ENCODE measurements at regions not wholly inside any gene's neighbourhood (a gene's known extent, or its start where the extent isn't known, plus 50 kb on each side); places are given as distances from the start of the nearest gene placed in this dataset.
"Not testable (repeated sequence)": the region's sequence is repeated elsewhere in the genome, so short reads cannot be mapped to it uniquely, and the experiment has no call there.

GRCh38 chr9:108395421-108395820 is 460.4 kb downstream of the ACTL7B start:
- no peaks in the 10 kb centered on the region for H3K27me3 ChIP-seq
- no peaks in the 10 kb centered on the region for H3K36me3 ChIP-seq
- peaks cover 7% of the 10 kb centered on the region for H3K9me3 ChIP-seq
- no peak for DNase-seq
- no peak overlapping the region for H3K4me3 ChIP-seq

DNA sequence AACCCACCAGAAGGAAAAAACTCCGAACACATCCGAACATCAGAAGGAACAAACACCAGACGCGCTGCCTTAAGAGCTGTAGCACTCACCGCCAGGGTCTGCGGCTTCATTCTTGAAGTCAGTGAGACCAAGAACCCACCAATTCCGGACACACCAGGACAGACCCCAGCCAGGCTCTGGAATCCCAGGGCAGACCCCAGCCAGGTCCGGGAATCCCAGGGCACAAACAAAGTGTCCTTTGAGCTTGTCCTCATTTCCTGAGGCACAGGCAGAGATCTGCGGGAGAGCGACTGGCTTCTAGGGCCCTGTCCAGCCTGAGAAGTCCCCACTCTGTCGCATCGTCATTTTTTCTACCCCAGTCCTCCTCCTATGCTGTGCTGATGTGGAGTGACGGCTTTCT is 461.1 kb downstream of the ACTL7B start:
- peaks cover 7% of the 10 kb centered on the region for H3K9me3 ChIP-seq
- no peak overlapping the region for H3K4me3 ChIP-seq
- no peaks in the 10 kb centered on the region for H3K36me3 ChIP-seq
- H3K27me3 ChIP-seq, result no peaks in the 10 kb centered on the region
- no peak for DNase-seq

- DNase-seq, H3K27me3 ChIP-seq, H3K9me3 ChIP-seq, H3K4me3 ChIP-seq, H3K36me3 ChIP-seq: not testable (repeated sequence)
These were observed 462.2 kb downstream of the ACTL7B start for GRCh38 chr9:108393481-108394001.

- H3K9me3 ChIP-seq, result peaks cover 7% of the 10 kb centered on the region
- DNase-seq, result no peak
- no peak overlapping the region for H3K4me3 ChIP-seq
- H3K27me3 ChIP-seq, result no peaks in the 10 kb centered on the region
- H3K36me3 ChIP-seq, result no peaks in the 10 kb centered on the region
These were observed 462.9 kb downstream of the ACTL7B start for GRCh38 chr9:108392877-108393276.

DNA sequence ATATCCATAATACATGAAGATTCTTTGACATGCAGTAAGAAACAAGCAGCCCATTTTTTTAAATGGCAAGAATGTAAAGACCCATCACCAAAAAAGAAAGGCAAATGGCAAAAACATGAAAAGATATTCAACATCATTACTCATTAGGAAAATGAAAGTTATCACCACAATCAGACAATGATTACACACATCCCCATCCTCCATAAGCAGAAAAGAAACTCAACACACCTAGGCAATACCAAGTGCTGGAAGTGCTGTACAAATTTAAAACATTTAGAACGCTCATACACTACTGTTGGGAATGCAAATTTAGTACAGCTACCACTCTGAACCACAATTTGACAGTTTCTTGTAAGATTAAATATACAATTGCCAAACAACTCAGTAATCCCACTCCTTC is 466.7 kb downstream of the ACTL7B start:
- DNase-seq, result no peak
- Histone ChIP-seq H3K27me3 (no peaks in the 10 kb centered on the region), H3K9me3 (no peaks in the 10 kb centered on the region), H3K4me3 (no peak overlapping the region), H3K36me3 (no peaks in the 10 kb centered on the region)

GRCh38 chr9:108386859-108387384 is 468.9 kb downstream of the ACTL7B start:
- peak; percentile 19 for DNase-seq
- Histone ChIP-seq H3K36me3 (no peaks in the 10 kb centered on the region), H3K4me3 (no peak overlapping the region)

DNA sequence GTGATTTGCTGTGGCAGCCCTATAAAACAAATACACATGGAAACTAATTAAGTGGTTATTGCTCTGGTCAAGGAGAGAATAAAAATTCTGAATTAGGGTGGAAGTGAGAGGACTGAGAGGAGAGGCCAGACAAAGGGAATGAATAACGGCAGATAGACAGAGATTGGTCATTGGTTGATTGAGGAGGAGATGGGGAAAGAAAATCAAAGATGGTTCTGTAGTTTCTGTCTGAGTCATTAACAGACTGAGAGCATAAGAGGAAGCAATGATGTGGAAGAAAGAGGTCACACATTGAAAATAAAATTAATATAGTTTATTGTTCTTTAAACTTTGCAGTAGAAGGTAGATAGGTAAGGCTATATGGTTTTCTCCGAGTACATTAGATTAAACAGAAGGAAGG is 469.8 kb downstream of the ACTL7B start:
- Histone ChIP-seq H3K4me3 (no peak overlapping the region), H3K36me3 (no peaks in the 10 kb centered on the region), H3K27me3 (no peaks in the 10 kb centered on the region), H3K9me3 (no peaks in the 10 kb centered on the region)
- DNase-seq, result no peak

More at GRCh38 chr9:108386859-108387384, 468.9 kb downstream of the ACTL7B start:
- Histone ChIP-seq H3K9me3 (no peaks in the 10 kb centered on the region), H3K27me3 (no peaks in the 10 kb centered on the region)

GRCh38 chr9:108383796-108384195 is 472.0 kb downstream of the ACTL7B start:
- no peaks in the 10 kb centered on the region for H3K27me3 ChIP-seq
- no peaks in the 10 kb centered on the region for H3K36me3 ChIP-seq
- no peaks in the 10 kb centered on the region for H3K9me3 ChIP-seq
- no peak overlapping the region for H3K4me3 ChIP-seq
- DNase-seq, result no peak

DNA sequence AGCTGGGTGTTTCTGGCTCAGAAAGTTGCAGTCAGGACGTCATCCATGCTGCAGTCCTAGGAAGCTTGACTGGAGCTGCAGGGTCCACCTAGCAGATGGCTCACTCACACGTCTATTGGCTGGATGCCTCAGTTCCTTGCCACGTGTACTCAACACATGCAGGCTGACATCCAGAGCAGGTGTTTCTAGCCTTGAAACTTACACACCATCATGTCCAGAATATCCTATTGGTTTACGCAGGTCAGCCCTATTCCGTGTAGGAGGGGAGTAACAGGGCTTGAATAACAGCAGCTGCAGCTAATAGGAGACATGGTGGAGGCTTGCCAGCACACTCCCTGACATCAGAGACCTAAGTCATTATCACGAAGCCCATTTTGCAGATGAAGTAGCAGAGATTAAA is 473.5 kb downstream of the ACTL7B start:
- H3K9me3 ChIP-seq, result no peaks in the 10 kb centered on the region
- H3K4me3 ChIP-seq, result no peak overlapping the region
- no peaks in the 10 kb centered on the region for H3K27me3 ChIP-seq
- H3K36me3 ChIP-seq, result no peaks in the 10 kb centered on the region
- no peak for DNase-seq

DNA sequence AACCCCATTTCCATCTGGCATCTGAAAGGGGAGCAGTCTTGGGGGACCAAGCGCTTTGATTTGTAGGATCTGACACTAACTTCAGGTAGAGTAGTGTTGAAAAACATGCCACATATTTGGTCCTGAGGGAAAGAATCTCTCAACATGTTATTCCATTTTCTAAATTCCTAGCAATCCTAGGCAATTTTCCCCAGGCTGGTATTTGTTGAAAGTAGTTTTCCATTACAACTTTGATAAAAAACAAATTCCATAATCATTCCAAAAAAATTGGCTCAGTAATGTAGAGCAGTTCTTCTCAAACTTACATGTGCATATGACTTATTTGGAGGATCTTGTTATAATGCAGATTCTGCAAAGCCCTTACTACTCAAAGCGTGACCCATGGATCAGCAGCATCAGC is 477.9 kb downstream of the ACTL7B start:
- no peak for DNase-seq

DNA sequence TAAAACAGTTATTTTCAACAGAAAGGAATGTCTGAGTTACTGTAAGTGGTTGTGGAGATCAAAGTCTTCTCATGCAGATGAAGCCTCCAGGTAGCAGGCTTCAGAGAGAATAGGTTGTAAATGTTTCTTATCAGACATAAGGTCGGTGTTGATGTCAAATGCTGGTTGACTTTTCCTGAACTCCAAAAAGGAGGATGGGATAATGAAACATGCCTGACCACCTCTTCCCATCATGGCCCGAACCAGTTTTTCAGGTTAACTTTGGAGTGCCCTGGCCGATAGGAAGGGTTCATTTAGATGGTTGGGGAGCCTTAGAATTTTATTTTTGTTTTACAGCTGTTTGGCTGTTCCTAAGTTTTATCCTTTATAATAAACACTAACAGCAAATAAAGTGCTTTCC is 478.4 kb downstream of the ACTL7B start:
- H3K27me3 ChIP-seq, result no peaks in the 10 kb centered on the region
- DNase-seq, result no peak
- H3K36me3 ChIP-seq, result no peaks in the 10 kb centered on the region
- 0 out of 2 replicates have a peak, but pooled peaks cover 3% of the 10 kb centered on the region for H3K9me3 ChIP-seq
- H3K4me3 ChIP-seq, result no peak overlapping the region

More for the DNA sequence above, 477.9 kb downstream of the ACTL7B start:
- H3K36me3 ChIP-seq, result no peaks in the 10 kb centered on the region
- no peak overlapping the region for H3K4me3 ChIP-seq
- no peaks in the 10 kb centered on the region for H3K27me3 ChIP-seq
- 0 out of 2 replicates have a peak, but pooled peaks cover 1% of the 10 kb centered on the region for H3K9me3 ChIP-seq

DNA sequence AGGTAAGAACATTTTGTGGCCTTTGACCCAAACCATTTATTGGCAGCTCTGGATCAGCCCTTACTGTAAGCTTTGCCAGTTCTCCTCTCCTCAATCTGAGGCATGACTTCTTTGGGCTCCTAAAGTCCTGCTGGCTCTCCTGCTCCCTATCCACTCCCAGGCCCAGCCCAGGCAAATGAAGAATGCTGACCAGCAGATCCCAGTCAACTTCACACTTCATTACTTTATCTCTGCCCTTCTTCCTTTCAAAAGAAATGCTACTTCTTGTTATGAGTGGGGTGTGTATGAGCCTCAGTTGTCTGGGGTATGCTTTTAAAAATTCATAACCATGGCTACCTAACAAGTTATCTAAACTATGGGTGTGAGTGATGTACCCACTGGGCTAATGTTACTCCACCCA is 479.6 kb downstream of the ACTL7B start:
- H3K9me3 ChIP-seq, result 0 out of 2 replicates have a peak, but pooled peaks cover 3% of the 10 kb centered on the region
- no peak overlapping the region for H3K4me3 ChIP-seq
- no peak for DNase-seq
- H3K36me3 ChIP-seq, result no peaks in the 10 kb centered on the region
- H3K27me3 ChIP-seq, result no peaks in the 10 kb centered on the region

- Histone ChIP-seq H3K9me3 (0 out of 2 replicates have a peak, but pooled peaks cover 3% of the 10 kb centered on the region), H3K4me3 (no peak overlapping the region), H3K36me3 (no peaks in the 10 kb centered on the region), H3K27me3 (no peaks in the 10 kb centered on the region)
- DNase-seq, result no peak
These were observed 481.2 kb downstream of the ACTL7B start for GRCh38 chr9:108374626-108375025.

DNA sequence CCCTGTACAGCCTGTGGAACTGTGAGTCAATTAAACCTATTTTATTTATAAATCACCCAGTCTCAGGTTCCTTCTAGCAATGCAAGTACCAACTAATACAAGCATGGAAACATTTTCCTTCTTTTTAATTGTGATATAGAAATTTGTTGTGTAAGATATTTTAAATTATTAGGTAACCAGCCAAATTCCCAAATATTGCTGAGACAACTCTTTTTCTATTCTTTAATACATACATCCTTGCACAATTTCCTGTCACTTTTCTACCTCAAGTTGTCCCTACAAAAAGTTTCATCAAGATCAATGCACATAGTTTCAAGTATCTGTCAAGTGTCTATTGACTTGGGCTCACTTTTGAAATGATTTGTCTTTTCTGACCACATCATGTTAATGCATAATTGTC is 488.6 kb downstream of the ACTL7B start:
- Histone ChIP-seq H3K9me3 (no peaks in the 10 kb centered on the region), H3K36me3 (no peaks in the 10 kb centered on the region), H3K4me3 (no peak overlapping the region), H3K27me3 (no peaks in the 10 kb centered on the region)
- DNase-seq, result no peak

GRCh38 chr9:108363311-108363710 is 492.5 kb downstream of the ACTL7B start:
- no peak for DNase-seq
- Histone ChIP-seq H3K9me3 (no peaks in the 10 kb centered on the region), H3K4me3 (no peak overlapping the region), H3K36me3 (no peaks in the 10 kb centered on the region), H3K27me3 (no peaks in the 10 kb centered on the region)

- no peaks in the 10 kb centered on the region for H3K36me3 ChIP-seq
- DNase-seq, result no peak
- H3K4me3 ChIP-seq, result no peak overlapping the region
- H3K27me3 ChIP-seq, result no peaks in the 10 kb centered on the region
- H3K9me3 ChIP-seq, result no peaks in the 10 kb centered on the region
These were observed 495.5 kb downstream of the ACTL7B start for GRCh38 chr9:108360304-108360703.

GRCh38 chr9:108356806-108357205 is 499.0 kb downstream of the ACTL7B start:
- H3K36me3 ChIP-seq, result no peaks in the 10 kb centered on the region
- no peak for DNase-seq
- no peak overlapping the region for H3K4me3 ChIP-seq
- H3K9me3 ChIP-seq, result no peaks in the 10 kb centered on the region
- H3K27me3 ChIP-seq, result no peaks in the 10 kb centered on the region

DNA sequence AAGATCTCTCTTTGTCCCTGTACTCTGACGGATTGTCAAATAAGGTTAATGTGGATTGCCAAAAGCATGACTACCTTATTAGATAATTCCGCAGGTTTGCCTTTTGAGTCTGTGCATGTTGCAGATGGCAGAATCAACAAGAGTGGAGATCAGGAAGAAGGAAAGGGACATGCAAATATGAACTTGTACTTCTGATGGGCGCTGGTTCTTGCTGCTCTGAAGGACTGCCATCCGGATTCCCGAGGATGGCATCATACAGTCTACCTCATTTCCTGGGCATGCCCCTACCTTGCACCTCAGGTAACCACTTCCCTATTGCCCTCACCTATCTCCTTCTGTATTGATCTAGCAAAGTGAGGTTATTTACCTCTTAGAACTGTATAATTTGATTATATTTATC is 504.2 kb downstream of the ACTL7B start:
- no peaks in the 10 kb centered on the region for H3K27me3 ChIP-seq
- no peak for DNase-seq
- no peaks in the 10 kb centered on the region for H3K9me3 ChIP-seq
- no peaks in the 10 kb centered on the region for H3K36me3 ChIP-seq
- no peak overlapping the region for H3K4me3 ChIP-seq
